ENCODE measurements at regions not wholly inside any gene's neighbourhood (a gene's known extent, or its start where the extent isn't known, plus 50 kb on each side); places are given as distances from the start of the nearest gene placed in this dataset.
"Not testable (repeated sequence)": the region's sequence is repeated elsewhere in the genome, so short reads cannot be mapped to it uniquely, and the experiment has no call there.

DNA sequence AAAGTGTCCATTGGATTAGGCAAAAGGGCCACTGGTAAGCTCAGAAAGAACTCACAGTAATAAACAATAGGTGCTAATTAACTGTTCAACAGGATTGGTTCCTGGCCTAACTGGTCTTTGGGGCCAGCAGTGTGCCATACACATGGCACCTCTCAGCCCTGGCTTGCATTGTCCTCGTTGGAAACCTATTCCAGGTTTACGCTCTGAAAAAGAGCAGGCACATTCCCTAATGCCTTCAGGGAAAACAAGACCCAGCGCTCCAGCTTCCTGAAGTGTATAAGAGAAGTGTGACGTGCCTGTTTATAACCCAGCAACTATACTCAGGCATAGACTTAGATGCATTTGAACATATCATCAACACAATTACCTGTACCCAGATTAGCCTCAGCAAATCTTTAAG, 51.9 kb upstream of the RBM47 start:
- no peak for DNase-seq (ENCODE audit: extremely low read depth, low read depth)
- TF ChIP-seq, protein P1, sequence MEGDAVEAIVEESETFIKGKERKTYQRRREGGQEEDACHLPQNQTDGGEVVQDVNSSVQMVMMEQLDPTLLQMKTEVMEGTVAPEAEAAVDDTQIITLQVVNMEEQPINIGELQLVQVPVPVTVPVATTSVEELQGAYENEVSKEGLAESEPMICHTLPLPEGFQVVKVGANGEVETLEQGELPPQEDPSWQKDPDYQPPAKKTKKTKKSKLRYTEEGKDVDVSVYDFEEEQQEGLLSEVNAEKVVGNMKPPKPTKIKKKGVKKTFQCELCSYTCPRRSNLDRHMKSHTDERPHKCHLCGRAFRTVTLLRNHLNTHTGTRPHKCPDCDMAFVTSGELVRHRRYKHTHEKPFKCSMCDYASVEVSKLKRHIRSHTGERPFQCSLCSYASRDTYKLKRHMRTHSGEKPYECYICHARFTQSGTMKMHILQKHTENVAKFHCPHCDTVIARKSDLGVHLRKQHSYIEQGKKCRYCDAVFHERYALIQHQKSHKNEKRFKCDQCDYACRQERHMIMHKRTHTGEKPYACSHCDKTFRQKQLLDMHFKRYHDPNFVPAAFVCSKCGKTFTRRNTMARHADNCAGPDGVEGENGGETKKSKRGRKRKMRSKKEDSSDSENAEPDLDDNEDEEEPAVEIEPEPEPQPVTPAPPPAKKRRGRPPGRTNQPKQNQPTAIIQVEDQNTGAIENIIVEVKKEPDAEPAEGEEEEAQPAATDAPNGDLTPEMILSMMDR (IDR thresholded peaks at IDR 0.05; ENCODE audit: low read depth, low read length) = no peak

- TF ChIP-seq, protein P1 (IDR thresholded peaks at IDR 0.05; ENCODE audit: low read depth, low read length) = no peak
- no peak for DNase-seq (ENCODE audit: extremely low read depth, low read depth)
These were observed 52.8 kb upstream of the RBM47 start for GRCh38 chr4:40682290-40683101.

DNA sequence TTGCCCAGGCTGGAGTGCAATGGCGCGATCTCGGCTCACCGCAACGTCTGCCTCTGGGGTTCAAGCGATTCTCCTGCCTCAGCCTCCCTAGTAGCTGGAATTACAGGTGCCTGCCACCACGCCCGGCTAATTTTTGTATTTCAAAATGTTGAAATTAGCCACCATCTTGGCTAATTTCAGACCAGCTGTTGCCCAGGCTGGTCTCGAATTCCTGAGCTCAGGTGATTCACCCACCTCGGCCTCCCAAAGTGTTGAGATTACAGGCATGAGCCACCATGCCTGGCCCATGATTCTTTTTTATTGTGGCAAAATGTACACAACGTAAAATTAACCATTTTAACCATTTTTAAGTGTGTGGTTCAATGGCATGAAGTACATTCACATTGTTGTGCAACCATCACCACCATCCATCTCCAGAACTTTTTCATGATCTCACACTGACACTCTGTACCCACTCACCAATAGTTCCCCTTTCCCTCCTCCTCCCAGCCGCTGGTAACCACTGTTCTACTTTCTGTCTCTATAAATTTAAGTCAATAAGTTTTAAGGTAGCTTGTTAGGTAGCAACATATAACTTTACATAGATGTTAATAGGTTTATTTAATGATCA, 54.0 kb upstream of the RBM47 start:
- DNase-seq (ENCODE audit: extremely low read depth, low read depth) = not testable (repeated sequence)

DNA sequence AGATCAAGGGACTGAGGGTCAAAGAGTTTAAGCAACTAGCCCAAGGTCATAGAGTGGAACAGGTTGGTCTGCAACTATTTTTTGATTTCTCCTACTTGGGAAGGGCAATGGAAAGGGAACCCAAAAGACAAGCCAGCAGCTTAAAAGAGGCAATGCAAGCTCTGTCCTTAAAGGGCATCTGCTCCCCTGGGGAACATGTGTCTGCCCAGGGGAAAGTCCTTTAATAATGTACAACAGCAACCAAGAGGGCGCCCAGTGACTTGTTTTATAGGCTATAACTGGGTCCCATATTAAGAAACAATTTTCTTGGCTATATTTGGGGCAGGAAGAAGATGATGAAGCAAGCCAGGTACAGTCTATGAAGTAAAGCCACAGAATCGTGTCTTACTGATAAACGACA, 54.7 kb upstream of the RBM47 start:
- TF ChIP-seq, protein P1 (IDR thresholded peaks at IDR 0.05; ENCODE audit: low read depth, low read length) = no peak

DNA sequence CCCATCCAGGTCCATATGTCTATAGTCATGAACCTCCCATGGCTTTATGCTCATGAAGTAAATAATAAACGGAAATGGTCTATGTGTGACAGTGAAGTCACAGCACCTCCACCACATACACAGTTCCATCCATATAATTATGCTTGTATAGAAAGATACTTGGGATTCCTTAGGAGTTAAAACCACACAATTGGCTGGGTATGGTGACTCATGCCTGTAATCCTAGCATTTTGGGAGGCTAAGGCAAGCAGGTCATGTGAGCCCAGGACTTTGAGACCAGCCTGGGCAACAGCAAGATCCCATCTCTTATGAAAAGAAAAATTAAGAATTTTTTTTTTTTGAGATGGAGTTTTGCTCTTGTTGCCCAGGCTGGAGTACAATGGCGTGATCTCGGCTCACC, 55.6 kb upstream of the RBM47 start:
- TF ChIP-seq, protein P1 (IDR thresholded peaks at IDR 0.05; ENCODE audit: low read depth, low read length) = no peak
- no peak for DNase-seq (ENCODE audit: extremely low read depth, low read depth)

More for the DNA sequence above, 54.7 kb upstream of the RBM47 start:
- DNase-seq (ENCODE audit: extremely low read depth, low read depth) = no peak

DNA sequence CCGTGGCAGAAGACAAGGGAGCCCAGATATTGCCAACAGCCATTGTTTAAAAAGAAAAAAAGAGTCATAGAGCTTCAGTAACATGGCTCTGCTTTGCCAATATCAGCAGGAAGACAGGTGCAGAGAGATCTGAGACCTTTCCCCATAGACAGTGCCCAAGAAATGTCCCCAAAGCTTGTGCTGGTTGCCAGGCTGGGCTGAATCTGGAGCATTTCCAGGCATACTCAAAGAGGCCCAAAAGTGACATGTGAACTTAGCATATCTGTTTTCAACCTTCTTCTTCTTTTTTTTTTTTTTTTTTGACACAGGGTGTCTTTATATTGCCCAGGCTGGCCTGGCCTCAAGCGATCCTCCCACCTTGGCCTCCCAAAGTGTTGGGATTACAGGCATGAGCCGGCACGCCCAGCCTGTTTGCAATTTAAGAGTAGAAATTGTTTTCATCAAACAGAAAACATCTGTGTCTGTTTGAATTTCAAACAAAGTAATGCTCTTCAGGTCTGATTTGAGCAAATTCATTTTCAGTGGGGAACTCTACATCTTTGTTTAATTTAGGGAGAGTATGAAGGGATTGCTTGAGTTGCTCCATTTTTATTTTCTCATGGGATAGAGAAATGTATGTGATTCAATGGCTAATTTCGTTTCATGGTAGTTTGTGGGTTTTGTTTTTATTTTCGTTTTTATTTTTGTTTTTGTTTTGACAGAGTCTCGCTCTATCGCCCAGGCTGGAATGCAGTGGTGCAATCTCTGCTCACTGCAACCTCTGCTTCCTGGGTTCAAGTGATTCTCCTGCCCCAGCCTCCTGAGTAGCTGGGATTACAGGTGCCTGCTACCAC, 56.6 kb upstream of the RBM47 start:
- peak; percentile 24 for DNase-seq (ENCODE audit: extremely low read depth, low read depth)
- TF ChIP-seq, protein P1 (IDR thresholded peaks at IDR 0.05; ENCODE audit: low read depth, low read length) = no peak

DNA sequence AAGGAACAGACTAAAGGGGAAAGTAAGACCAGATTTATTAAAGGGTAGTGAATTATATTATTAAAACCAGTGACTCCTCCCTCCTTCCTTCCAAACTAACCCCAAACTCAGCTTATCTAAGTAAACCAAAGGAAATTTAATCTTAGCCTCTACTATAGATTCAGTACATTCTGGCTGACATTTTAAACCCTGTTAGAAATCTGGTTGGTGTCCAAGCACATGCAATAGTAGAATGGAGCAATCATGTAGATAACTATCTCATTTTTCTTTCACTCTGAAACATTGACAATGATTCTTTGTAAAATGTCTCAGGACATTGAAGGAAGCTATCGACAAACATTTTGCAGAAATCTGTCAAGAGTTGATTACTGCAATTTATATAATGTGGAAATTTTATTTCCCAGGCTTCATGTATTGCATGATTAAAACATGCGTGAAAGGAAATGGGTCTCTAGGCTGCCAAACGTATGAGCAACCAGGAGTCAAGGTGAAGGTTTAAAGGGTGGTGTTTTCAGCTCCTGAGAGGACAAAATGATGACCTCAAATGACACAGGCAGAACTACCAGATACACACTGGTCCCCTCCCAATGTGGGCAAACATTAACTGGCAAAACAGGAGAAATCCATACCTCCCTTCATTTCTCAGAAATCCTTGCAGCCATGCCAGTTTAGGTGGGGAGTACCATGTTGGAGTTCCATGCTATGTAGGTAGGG, 58.2 kb upstream of the RBM47 start:
- DNase-seq (ENCODE audit: extremely low read depth, low read depth) = no peak
- TF ChIP-seq, protein P1 (IDR thresholded peaks at IDR 0.05; ENCODE audit: low read depth, low read length) = no peak
